HG03558 (cell line): ENCODE measurements at regions not wholly inside any gene's neighbourhood (a gene's known extent, or its start where the extent isn't known, plus 50 kb on each side); places are given as distances from the start of the nearest gene placed in this dataset.
"Not testable (repeated sequence)": the region's sequence is repeated elsewhere in the genome, so short reads cannot be mapped to it uniquely, and the experiment has no call there.

ENCODE experiments used
- ATAC-seq: cut with Tn5 transposase; IDR thresholded peaks from one replicate; pipeline ENCODE4 v1.9.1; 2021; ENCODE audit warnings: moderate number of reproducible peaks; ENCODE audit not compliant: unreplicated experiment; ENCODE audit errors: extremely low read depth

DNA sequence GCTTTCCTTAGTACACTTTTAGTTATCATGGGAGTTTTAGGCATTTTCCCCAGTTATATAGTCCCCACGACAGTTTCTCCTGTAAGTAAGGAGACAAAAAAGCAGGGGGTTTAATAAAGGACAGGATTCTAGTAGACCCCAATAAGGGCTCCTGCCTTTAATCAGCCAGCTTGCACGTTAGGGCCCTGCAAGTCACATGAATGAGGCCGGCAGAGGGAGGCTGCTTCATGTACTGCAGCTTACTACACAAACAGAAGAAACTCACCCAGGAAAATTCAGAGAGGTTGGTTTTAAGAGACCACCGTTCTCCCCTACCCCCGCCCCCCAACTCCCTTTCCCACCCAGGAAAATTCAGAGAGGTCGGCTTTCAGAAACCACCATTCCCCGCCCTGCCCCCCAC lies 229.7 kb upstream of the MOCS1 start:
- no peak for ATAC-seq

DNA sequence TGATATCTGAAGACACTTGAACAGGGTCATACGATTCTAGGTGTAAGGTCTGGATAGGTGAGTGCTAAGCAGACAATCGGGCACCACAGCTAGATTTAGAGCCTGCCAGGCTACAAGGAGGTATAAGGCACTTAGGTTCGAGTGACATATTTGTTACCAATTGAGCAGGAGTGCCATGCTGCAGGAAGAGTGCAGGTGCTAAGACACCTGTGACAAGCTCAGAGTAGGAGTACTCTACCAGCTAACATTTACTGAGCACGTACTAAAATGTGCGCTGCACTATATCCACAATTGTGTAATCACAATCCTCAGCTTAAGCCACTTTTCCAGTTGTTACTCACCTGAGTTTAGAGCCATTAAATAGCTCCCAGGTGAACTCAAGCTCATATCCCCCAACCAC lies 227.8 kb upstream of the MOCS1 start:
- no peak for ATAC-seq

DNA sequence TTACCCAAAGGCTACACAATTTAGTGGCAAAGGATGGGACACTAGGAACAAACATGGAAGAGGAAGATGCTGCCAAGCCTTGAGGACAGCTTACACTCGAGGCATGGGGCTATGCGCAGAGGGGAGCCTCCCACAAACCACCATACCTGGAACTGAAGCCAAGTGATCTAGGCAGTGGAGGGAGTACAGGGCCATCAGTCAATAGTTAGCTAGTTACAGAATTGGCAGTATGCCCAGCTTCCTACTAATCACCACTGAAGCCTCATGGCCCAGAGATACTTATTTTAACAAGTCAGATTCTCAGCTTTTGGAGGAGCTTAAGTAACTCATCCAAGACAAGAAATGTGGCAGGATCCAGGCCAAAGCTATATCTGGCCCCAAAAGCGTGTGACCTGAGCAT lies 226.6 kb upstream of the MOCS1 start:
- ATAC-seq = no peak

DNA sequence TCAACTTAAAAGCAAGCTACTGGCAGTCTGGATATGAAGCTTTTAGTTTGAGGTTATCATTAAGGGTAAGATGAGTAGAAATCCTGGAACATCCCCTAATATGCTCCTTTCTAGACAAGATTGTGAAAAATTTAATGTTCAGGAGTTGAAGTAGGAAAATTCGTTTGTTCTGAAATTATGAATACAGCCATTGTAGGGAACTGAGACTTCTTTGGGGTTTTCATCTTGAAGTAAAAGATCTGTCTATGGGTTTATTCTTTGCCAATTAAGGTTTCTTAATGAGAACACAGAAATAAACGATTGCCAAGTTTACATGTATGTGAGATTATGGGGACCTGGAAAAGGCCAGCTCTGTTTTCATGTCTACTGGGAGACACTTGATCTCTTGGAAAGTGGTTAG lies 225.6 kb upstream of the MOCS1 start:
- ATAC-seq = no peak

DNA sequence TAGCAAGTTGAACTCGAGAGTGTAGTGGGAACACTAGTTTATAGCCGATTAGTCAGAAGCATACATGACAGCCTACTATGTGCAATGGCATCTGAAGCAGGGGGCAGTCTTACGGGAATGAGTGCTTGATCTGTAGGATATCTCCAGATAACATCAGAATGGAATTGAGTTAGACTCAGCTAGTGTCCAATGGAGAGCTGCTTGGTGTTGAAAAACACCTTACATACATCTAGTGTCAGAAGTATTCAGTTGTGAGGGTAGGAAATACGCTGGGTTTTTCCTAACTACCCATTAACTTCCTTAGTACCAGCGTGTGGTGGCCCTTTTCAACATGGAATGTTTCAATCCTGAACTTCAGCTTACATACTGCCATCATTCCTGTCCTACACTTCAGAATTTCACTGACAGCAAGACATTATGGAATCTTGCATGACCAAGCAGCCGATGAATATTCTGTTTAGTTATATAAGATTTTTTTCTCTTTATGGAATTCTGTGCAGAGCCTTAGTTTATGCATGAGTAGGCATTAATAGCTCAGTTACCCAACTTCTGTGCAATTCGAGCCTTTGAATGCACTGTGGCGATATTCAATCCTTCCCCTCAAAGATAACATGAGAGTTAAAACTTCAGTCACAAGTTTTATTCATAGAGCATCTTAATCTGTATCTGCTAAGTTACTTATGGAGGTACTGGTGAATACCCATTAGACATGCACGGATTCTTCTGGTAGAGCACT lies 218.6 kb upstream of the MOCS1 start:
- ATAC-seq = no peak

DNA sequence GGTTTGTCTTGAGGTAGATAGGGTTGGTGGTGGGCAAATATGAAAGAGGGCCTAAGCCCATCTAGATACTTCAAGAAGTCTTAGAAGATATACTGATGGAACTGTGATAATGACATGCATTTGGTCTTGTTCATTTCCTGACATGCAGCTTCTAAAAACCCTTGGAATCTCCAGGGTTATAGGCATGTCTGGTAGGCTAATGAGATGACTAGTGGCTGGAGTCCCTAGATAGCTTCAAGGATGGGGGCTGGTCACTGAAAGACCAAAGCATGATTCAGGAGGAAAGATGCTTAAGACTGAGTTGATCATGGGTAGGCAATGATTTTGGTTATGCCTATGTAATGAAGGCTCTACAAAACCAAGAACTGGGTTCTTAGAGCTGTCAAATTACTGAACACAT lies 217.9 kb upstream of the MOCS1 start:
- ATAC-seq = no peak

DNA sequence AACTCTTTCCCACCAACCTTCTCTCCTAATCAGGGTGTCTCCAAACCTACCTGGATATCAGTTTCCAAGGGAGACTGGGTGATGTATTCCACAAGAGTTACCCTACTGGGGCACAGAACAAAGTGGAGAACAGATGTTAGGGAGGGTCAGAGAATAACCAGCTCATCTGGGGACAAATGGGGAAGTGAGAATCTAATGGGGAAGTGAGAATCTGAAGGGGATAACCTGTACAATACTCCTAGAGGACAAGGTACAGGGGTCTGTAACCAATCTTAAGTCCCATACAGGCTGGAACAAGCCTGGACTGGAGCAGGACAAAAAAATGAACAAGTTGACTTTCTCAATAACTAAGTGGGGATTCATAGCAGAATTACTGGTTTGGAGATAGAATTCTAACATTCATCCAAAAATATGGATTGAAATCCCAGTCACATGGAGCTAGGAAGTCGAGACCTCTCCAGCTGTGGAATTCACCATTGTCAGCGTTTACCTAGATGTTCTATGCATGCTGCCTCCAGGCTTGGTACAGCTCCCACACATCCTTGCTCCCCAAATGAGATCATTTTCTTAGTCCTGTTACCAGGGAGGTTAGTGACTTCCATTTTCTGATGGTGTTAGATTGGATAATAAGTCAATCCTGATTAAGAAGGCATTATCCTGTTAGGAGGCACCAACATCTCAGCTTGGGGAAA lies 214.8 kb upstream of the MOCS1 start:
- peak; percentile 96 for ATAC-seq

DNA sequence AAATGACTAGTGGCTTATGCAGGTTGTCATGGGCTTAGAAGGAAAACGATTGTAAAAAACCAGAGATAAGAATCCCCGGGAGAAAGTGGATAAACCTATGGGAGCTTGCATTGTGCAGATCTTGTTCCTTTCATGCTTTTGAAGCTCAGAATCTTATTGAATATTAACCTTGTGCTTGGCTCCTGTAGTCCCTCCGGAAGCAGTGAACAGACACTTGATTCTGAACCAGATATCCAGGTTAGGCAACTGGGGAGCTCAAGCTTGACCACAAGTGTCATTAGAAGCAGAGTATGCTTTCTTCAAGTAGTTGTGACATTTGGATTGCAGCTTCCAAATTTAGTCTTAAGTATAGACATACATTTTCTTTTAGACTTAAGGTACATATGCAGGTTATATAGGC lies 212.6 kb upstream of the MOCS1 start:
- ATAC-seq = no peak

DNA sequence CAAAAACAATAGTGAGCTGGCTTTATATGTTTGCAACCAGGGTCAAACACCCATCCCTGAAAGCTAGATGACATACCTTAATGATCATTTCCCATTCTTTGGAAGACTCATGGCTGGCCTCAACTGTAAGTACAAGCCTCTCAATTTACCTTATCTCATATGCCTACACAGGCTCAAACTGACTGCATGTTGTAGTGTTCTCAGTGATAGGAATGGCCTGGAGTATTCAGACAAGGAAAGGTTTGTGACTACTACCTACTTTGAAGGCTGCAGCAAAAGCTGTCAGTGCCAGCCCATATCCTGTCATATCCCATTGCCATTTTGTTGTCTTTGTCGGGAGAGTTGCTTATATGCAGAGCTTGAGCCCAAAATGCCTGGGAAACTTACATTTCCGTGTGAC lies 205.2 kb upstream of the MOCS1 start:
- ATAC-seq = no peak

DNA sequence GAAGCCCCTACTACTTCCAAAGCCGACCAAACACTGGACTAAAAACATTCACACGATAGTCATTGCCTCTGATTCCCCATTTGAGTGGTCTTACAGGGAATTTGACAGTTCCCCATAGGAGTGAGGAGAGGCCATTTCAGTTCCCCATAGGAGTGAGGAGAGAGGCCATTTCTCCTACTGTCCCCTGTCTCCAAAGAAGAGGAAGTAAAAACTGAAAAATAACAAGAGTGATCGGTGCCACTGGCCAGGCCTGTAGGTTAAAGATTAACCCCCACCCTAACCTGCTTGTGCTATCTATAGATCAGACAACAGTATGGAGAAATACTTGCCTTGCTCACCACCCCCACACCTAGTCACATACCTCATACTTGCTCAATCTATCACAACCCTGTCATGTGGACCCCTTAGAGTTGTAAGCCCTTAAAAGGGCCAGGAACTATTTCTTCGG lies 204.0 kb upstream of the MOCS1 start:
- ATAC-seq = no peak

DNA sequence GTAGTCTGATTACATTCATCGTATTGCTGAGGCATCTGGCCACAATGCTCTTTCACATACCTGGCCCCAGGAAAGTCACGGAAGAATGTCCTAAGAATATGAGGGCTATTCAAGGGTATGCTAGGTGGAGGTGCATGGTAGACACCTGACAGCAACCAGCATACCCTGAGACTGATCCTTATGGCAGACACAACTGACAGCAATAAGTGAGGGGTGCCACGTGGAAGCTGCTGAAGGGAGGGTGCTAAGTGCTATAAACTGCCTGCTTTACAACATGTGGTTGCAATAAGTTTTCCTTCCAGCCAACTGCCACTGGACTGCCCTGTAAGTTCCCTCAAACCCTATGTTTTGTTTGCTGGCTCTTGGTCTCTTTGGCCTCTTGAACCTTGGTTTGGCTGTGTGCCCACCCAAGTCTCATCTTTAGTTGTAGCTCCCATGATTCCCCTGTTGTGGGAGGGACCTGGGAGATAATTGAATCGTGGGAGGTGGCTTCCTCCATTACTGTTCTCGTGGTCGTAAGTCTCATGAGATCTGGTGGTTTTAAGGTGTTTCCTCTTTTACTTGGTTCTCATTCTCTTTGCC lies 201.3 kb upstream of the MOCS1 start:
- ATAC-seq = no peak

DNA sequence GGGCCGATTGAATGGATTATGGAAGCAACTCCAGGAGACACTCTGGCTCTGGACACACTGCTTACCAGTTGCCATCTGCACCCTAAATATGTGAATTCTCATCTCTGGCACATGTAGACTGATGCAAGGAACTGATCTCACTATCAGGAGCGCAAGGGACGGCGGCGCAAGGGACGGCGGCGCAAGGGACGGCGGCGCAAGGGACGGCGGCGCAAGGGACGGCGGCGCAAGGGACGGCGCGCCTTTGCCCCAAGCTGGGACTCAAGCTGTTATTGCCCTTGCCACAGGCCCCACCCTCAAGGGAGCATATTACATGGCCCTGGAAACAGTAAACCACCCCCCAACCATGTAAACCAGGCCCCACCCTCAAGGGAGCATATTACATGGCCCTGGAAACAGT lies 199.7 kb upstream of the MOCS1 start:
- not testable (repeated sequence) for ATAC-seq

DNA sequence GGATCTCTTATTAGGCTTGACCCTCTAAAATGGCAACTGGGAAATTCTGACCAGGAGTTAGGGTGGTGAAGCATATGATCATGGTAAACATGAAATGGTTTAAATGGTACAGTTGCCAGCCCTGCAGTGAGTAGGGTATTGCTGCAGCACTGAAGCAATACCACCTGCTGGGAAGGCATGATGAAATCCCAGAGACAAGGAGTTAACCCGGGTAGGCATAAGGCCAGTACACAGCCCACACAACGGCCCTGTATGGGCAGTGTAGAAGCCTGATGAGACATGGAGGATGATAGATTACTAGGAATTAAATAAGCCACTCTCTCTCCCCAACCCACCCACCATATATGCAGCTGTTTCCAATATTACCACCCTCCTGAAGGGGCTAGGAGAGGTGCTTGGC lies 197.4 kb upstream of the MOCS1 start:
- ATAC-seq = no peak

DNA sequence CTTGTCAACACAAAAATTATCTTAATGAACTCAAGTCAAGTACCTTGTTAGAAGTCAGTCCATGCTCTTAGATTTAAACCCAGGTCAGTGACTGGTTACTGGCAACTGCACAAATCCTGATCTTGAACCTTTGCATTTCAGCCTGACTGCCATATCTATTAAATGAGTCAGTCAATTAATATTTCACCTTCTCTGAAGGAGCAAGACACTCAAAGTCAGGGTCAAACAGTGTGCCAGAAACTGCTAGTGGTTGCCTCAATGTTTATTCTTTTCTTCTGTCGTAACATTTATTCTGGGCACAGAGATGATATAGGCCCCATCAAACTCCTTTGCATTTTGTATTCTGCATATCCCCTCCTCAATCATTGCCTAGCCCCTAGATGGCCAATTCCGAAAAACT lies 193.9 kb upstream of the MOCS1 start:
- ATAC-seq = no peak

DNA sequence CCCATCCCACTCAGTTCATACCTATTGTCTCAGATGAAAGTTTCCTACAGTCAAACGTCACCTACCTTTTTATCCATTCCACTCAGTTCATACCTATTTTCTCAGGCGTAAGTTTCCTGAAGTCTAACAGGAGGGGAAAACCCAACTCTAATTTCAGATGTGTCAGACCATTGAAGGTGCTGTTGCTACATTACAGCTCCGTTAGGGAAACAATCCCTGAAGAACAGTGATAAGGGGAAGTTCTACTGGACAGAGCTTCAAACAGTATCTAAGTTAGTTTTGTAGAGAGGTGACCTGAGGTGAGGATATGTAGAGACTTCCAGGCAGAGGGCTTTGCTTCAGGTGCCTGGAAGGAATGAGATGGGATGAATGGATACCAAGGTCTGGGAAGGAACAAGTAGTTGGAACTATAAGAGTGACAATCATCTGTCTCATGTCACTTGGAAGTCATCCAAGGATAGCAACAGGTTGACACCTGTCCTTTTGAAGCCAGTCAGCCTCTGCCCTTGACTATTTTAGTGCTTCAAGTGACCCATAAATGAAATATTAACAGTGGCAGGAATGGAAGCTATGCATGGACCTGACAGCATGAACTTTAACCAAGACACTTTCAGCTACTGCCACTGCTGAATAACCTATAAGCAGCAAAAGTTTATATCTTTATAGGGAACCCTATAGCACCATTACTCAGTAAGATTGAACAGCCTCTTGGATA lies 191.6 kb upstream of the MOCS1 start:
- no peak for ATAC-seq

DNA sequence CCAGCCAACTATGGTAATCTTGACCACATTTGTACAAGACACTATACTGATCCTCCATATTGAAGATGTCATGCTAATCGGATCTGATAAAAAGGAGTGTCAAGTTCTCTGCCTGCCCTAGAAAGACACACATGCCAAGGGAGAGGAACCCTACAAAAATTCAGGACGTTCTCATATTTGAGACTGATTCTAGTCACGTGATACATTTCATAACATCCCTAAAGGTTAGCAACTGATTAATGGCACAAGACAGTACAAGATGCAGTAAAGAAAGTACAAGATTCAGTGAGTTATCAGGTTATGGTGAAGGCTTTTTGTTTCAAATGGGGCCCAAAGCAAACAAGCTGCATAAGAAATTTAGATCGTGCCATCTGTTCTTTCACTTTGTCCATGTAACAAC lies 190.7 kb upstream of the MOCS1 start:
- no peak for ATAC-seq

DNA sequence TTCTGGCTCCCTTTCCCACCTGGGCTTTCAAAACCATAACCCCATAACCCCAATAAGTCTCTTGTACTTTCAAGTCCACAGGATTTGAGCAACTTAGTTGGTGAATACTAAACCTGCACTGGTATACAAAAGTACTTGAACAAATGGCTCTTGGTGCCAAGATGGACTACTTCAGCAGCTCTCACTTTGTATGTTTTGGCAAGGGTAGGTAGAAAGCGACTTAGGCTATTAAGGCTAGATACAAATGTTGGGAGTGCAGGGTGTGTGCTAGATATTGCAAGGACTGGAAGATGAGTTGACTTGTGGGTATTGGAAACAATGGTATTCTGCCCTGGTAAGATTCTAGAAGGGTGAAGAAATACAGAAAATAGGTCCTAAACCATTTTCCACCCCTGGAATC lies 182.6 kb upstream of the MOCS1 start:
- ATAC-seq = no peak

DNA sequence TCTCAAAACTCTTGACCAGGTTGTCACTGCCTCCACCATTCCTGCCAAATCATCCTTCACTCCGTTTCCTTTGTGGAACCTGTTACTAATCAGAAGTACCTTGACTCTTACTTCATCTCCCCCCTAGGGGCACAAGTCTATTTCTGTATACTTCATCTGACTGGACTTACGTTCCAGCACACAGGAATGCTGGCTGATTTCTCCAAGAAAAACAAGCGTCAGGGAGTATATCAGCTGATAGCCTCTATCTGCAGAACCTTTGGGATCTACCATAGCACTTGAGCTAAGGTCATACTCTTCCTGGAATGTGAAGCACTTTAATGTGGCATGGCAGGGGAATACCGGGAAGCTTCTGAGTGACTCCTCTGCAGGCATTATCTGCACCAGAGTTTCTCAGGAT lies 178.1 kb upstream of the MOCS1 start:
- ATAC-seq = no peak

DNA sequence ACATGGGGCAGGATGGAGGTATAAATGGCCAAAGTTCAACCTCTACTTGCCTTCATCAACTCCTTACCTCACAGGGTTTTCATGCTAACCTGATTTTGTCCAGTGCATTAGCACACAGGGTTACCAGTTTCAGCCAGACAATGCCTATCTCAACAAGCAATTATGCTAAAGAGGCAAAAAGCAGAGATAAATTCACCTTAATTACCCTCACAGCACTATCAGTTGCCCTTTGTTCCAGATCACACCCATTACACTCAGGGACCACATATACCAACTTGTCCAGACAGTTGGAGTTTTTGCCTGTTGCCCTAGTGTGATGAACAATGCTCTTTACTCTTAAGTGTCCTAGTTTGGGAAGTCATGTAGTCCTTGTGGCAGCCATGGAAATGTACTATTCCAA lies 174.5 kb upstream of the MOCS1 start:
- no peak for ATAC-seq

DNA sequence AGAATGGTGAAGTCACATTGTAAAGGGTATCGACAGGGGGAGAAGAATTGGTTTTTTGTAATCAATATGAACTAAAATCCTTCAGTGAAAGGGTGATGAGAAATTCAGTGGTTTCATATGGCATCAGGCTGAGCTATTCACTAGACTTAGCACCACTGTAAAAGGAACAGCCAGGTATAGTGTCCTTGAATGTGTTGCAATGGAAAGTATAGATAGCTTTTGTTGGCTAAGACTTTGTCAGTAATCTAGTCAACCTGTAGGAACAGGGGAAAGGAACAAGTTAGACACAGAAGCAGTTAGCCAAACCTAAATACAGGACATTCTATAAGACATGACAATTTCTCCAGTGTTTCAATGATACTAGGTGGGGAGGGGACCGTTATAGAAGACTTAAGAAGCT lies 172.6 kb upstream of the MOCS1 start:
- ATAC-seq = no peak

DNA sequence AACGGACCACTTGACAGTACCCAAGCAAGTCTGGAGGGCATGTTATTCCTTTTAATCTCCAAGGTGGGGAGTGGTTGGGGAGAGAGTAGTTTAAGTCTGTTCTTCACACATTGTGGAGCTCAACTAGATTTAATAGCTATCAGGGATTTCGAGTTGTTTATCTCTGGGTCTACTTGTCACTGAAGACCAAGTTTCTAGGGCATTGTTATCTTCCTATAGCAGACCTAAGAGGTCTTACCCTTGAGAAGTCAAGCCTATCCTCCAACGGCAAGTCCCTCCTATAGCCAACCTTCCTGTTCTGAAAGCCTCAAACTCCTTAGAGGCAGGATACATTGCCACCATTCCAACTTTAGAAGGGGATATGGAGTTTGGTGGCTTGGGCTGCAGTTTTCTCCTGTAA lies 164.5 kb upstream of the MOCS1 start:
- ATAC-seq = no peak
